HCT116 (cell line): ENCODE measurements at regions not wholly inside any gene's neighbourhood (a gene's known extent, or its start where the extent isn't known, plus 50 kb on each side); places are given as distances from the start of the nearest gene placed in this dataset.

ENCODE experiments used
- CTCF ChIP-seq, 3 experiments: fragments of 200-600 bp in 1 of 3; sonication (generic) in 1 of 3; IDR thresholded peaks in 2 of 3; conservative IDR thresholded peaks in 1 of 3; 2 replicates each; pipeline ENCODE4 v1.5.1; 2012 to 2017; ENCODE audit warnings: low read depth in 2 of 3, low read length in 2 of 3, antibody characterized with exemption in 1 of 3, borderline replicate concordance in 1 of 3, control low read depth in 1 of 3, mild to moderate bottlenecking in 1 of 3, mixed read lengths in 1 of 3, mixed run types in 1 of 3, moderate library complexity in 1 of 3; ENCODE audit not compliant: insufficient read depth in 1 of 3
- EGR1 ChIP-seq: IDR thresholded peaks from 2 replicates; pipeline ENCODE4 v1.6.1; 2012; ENCODE audit warnings: low read depth
- EZH2 ChIP-seq: fragments of 200-600 bp; sonication (generic); IDR thresholded peaks from 2 replicates; pipeline ENCODE4 v1.6.1; 2017; ENCODE audit warnings: antibody characterized with exemption, mixed run types
- FOSL1 ChIP-seq: IDR thresholded peaks from 2 replicates; pipeline ENCODE4 v1.6.1; 2012; ENCODE audit warnings: low read depth
- JUND ChIP-seq: IDR thresholded peaks from 2 replicates; pipeline ENCODE4 v1.6.1; 2012
- MAX ChIP-seq: IDR thresholded peaks from 2 replicates; pipeline ENCODE4 v1.6.1; 2012
- POLR2A ChIP-seq: IDR thresholded peaks from 2 replicates; pipeline ENCODE4 v1.7.0; 2011; ENCODE audit warnings: borderline replicate concordance; ENCODE audit not compliant: insufficient read depth, insufficient read length; ENCODE audit errors: extremely low read depth
- RAD21 ChIP-seq: IDR thresholded peaks from 2 replicates; pipeline ENCODE4 v1.6.1; 2012; ENCODE audit warnings: low read depth, mild to moderate bottlenecking
- REST ChIP-seq: IDR thresholded peaks from 2 replicates; pipeline ENCODE4 v1.6.1; 2012; ENCODE audit warnings: low read depth
- SP1 ChIP-seq: IDR thresholded peaks from 2 replicates; pipeline ENCODE4 v1.6.1; 2012; ENCODE audit warnings: low read depth
- SRF ChIP-seq: IDR thresholded peaks from 2 replicates; pipeline ENCODE4 v1.6.1; 2012; ENCODE audit warnings: low read depth
- ZBTB33 ChIP-seq: IDR thresholded peaks from 2 replicates; pipeline ENCODE4 v1.6.1; 2011; ENCODE audit warnings: mild to moderate bottlenecking, low read length, moderate library complexity; ENCODE audit not compliant: insufficient replicate concordance; ENCODE audit errors: extremely low read depth
- ZFX ChIP-seq: fragments of 450-650 bp; IDR thresholded peaks from 2 replicates; pipeline ENCODE4 v1.6.1; 2017
- ZNF274 ChIP-seq: fragments of 200-500 bp; sonication (Bioruptor generic); IDR thresholded peaks from 2 replicates; pipeline ENCODE4 v1.6.1; 2014; ENCODE audit warnings: mild to moderate bottlenecking, low read depth, low read length, inconsistent platforms

- no peak for TF ChIP-seq RAD21
- TF ChIP-seq CTCF (IDR thresholded peaks at IDR 0.05 in 2 of 3, conservative IDR thresholded peaks at IDR 0.05 in 1 of 3; ENCODE audit: borderline replicate concordance in 1 of 3, insufficient read depth in 1 of 3, low read depth in 2 of 3, low read length in 2 of 3) = no peak
- no peak for TF ChIP-seq FOSL1
- no peak for TF ChIP-seq EZH2
- TF ChIP-seq REST = no peak
- no peak for TF ChIP-seq EGR1
- no peak for TF ChIP-seq POLR2A
- TF ChIP-seq JUND = no peak
- TF ChIP-seq SRF = no peak
- no peak for TF ChIP-seq ZBTB33
- TF ChIP-seq ZNF274 = no peak
- no peak for TF ChIP-seq SP1
- no peak for TF ChIP-seq ZFX
- no peak for TF ChIP-seq MAX
These were observed 103.6 kb downstream of the LITAF start for GRCh38 chr16:11482946-11483748.
